Fibroblast of peridontal ligament (primary cell): ENCODE measurements at regions not wholly inside any gene's neighbourhood (a gene's known extent, or its start where the extent isn't known, plus 50 kb on each side); places are given as distances from the start of the nearest gene placed in this dataset.
"Not testable (repeated sequence)": the region's sequence is repeated elsewhere in the genome, so short reads cannot be mapped to it uniquely, and the experiment has no call there.

Experiments used
- DNase-seq: peaks from one replicate; pipeline ENCODE4 v3.0.0-alpha.2; 2010; ENCODE audit errors: extremely low read depth

DNA sequence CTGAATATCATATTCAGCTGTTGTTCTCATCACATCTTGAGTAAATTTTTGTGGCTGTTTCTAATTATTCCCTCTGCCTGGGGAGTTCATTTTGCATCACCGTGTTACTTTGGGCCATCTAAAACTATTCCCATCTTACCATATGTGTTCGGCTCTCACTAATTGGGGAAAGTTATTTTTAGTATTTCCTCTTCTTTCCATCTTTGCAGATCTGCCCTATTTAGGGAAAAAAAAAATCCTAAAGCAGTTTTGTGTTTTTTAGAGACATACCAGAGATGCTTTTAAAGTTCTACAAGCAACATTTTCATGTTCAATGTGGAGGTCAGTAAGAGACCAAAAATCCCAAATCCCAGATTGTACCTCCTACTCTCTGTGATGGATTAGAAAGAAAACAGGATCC is 111.3 kb upstream of the NDUFV2 start:
- DNase-seq = peak; percentile 83

DNA sequence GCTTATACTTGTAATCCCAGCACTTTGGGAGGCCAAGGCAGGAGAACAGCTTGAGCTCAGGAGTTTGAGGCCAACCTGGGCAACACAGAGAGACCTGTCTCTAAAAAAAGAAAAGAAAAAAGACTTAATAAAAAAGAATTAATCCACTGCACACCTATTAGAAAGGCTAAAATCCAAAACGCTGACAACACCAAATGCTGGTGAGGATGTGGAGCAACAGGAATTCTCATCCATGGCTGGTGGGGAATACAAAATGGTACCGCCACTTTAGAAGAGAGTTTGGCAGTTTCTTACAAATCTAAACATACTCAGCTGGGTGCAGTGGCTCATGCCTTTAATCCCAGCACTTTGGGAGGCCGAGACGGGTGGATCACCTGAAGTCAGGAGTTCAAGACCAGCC is 110.0 kb upstream of the NDUFV2 start:
- DNase-seq = not testable (repeated sequence)

DNA sequence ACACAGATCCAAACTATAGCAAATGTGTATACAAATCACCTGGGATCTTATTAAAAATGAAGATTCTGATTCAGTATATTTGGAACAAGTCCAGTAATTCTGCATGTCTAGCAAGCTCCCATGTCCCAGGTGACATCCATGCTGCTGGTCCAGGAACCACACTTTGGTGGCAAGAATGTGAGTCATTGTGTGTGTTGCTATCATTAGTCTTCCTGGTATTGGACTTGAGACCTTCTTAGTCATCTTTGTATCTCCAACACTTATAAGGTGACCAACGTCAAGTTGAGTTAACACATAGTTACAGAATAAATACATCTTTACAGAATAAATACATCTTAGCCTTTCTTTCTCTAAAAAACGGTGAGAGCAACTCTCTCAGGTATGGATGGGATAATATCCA is 107.9 kb upstream of the NDUFV2 start:
- no peak for DNase-seq

DNA sequence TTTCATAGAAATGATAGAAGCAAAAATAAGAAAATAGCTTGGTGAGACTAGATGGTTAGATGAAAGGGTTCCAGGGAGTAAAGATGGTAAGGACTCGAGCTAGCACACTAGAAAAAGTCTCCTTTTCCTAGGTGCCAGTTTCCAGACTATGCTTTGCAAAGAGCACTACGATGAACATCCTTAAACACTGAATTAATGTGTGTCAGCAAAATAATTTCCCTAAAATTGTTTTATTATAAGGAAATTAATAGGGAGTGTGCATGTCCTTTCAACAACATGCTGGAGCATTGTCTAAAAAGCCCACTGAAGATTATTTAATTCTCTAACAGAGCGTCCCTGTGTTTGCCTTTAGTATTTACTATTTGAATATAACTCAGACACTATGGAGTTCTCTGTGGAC is 107.4 kb upstream of the NDUFV2 start:
- DNase-seq = no peak

DNA sequence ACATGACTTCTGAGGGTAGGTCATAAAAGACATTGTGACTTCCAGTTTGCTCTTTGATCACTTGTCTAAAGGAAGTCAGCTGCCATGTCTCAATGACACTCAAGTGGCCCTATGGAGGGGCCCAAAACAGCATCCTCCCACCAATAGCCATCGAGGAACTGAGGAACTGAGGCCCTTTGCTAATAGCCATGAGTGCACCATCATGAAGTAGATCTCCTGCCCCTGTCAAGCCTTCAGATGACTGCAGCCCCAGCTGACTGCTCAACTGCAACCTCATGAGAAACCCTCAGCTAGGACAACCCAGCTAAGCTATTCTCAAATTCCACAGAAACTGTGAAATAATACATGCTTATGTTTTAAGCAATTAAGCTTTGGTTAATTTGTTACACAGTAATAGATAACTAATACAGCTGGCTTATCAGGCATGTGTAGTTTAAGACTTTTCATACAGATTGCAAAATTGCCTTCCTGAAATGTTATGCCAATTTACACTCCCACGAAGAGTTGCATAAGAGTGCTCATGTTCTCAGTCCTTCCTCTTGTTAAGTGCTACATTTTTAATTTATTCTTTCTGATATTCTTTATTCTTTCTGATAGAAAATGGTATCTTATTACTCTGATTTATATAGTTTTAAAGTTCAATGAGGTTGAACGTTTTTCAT is 105.6 kb upstream of the NDUFV2 start:
- DNase-seq = peak; percentile 34

GRCh38 chr18:8997634-8998033 is 104.9 kb upstream of the NDUFV2 start:
- DNase-seq = no peak

DNA sequence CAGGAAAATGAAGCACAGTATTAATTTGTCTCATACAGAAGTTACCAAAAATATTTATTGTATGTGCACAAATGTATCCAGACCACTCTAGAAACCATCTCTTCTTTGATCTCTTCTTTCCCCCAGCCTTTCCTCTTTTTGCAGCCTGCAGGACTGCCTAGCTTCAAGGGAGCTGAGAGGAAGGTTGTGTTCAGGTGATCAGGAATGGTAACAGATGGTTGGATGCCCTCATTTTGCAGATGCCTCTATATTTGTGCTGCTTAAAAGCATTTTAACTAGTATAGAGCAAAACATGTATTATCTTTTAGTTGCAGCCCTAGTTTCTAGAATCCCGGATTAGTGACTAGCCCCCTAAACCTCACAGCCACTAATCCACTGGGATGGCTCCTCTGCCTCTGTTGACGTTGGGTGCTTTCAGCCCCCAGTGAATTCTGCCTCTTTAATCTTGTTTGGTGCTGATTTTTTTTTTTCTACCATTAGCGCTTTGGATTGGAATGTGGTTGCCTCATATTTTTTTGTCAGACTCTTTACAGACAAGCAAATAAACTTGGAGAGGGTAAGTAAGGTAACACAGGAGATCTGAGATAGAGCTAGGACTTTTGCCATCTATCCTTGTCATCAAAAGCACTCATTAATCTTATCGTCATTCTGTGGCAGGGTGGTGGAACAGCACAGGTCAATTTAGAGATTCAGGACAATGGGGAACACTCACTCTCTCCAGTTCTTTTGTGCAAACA is 103.8 kb upstream of the NDUFV2 start:
- peak; percentile 41 for DNase-seq

- DNase-seq = no peak
Observed at GRCh38 chr18:8999872-9000271, 102.6 kb upstream of the NDUFV2 start.

DNA sequence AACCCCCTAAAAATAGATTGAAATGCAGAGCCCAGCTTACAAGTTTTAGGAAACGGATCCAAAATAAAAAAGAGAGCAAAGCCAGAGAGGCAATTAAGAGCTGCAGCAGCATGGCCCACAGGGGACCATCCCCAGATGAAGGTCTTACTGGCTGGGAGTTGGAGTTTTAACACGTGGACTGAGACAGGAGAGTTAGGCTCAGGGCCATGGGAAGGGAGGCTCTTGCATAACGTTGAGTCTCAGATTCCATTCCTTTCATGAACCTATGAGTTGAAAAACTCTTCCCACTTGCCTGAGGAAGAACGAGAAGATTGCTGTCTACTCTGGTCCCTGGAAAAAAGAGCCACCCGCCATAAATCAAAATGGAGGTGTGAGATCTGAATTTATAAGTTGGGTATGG is 101.8 kb upstream of the NDUFV2 start:
- peak; percentile 57 for DNase-seq

DNA sequence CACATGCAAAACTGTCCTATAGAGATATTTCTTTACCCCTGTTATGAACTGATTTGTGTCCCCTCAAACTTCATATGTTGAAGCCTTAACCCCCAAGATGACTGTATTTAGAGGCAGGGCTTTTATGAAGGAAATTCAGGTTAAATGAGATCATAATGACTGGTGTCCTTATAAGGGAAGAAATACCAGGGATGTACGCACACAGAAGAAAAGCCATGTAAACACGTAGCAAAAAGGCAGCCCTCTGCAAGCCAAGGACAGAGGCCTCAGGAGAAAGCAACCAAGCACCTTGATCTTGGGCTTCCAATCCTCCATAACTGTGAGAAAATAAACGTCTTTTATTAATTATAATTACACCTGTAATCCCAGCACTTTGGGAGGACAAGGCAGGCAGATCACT is 101.3 kb upstream of the NDUFV2 start:
- no peak for DNase-seq

DNA sequence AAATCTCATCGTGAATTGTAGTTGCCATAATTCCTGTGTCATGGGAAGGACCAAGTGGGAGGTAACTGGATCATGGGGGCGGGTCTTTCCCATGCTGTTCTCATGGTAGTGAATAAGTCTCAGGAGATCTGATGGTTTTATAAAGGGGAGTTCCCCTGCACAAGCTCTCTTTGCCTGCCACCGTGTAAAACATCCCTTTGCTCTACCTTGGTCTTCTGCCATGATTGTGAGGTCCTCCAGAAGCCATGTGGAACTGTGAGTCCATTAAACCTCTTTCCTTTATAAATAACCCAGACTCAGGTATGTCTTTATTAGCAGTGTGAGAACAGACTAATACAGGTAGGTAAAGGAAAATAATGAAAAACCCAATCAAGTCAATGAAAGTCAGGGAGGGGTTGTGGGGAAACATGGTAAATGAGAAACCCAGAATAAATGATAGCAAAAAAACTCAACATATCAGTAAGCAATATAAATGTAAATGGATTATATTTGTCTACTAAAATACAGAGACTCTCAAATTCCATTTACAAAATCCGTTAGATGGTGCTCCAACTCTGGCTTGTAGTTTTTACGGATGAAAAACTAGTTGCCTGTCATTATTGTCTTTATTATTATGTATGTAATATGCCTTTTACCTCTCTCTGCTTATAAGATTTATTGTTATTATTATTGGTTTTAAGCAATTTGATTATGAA is 98.9 kb upstream of the NDUFV2 start:
- DNase-seq = no peak

DNA sequence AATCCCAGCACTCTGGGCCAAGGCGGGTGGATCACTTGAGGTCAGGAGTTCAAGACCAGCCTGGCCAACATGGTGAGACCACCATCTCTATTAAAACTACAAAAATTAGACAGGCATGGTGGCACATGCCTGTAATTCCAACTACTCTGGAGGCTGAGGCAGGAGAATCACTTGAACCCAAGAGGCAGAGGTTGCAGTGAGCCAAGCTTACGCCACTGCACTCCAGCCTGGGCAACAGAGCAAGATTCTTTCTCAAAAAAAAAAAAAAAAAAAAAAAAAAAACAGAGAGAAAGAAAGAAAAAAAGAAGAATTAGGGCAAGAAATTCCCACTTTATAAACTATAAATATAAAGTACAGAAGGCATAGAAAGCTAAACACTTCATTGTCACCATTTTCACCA is 98.2 kb upstream of the NDUFV2 start:
- not testable (repeated sequence) for DNase-seq

DNA sequence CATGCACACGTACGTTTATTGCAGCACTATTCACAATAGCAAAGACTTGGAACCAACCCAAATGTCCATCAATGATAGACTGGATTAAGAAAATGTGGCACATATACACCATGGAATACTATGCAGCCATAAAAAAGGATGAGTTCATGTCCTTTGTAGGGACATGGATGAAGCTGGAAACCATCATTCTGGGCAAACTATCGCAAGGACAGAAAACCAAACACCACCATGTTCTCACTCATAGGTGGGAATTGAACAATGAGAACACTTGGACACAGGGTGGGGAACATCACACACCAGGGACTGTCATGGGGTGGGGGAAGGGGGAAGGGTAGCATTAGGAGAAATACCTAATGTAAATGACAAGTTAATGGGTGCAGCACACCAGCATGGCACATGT is 94.8 kb upstream of the NDUFV2 start:
- not testable (repeated sequence) for DNase-seq

DNA sequence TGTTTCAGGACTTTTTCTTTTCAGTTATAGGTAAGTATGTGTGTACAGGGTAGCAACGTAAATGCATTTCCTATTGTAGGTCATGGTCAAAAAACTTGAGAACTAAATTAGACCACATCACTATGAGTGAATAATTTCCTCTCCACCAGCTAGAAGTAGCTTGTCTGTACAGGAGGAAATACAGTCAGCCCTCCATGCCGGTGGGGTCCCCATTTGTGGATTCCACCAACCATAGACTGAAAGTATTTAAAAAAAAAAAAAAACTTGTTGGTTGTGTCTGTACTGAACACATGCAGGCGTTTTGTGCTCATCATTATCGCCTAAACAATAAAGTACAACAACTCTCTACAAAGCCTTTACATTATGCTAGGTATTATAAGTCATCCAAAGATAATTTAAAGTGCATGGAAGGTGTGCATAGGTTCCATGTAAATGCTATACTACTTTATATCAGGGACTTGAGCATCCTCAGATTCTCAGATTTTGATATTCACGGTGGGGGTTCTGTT is 94.2 kb upstream of the NDUFV2 start:
- DNase-seq = no peak

DNA sequence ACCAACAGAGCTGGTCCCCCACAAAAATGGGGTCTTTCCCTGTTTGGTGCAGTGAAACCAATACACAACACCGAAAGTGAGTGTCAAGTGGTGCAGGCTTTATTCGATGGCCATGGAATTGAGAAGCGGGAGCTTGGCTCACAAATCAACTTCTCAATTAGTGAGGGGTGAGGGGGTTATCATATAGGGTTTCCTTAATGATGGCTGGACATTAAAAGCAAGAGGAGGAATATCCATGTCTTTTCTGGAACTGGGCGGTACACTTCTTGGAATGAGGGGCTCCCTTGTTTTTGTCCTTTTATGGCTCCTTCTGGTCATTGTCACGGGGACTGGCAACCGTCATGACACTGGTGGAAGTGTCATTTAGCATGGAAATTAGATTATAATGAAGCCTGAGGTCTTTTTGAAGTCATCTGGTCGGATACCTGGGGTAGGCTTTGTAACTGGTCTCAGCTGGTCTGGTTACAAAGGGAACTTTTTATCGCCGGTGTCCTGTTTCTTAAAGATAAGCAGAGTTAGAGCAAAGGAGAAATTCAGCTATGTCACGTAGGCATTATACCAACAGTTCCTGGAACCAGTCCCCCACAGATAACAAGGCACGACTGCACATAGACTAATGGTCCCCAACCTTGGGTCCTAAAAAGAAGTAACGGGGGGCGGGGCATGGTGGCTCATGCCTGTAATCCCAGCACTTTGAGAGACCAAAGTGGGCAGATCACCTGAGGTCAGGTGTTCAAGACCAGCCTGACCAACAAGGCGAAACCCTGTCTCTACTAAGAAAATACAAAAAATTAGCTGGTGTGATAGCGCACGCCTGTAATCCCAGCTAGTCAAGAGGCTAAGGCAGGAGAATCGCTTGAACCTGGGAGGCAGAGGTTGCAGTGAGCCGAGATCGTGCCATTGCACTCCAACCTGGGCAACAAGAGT is 93.5 kb upstream of the NDUFV2 start:
- no peak for DNase-seq

DNA sequence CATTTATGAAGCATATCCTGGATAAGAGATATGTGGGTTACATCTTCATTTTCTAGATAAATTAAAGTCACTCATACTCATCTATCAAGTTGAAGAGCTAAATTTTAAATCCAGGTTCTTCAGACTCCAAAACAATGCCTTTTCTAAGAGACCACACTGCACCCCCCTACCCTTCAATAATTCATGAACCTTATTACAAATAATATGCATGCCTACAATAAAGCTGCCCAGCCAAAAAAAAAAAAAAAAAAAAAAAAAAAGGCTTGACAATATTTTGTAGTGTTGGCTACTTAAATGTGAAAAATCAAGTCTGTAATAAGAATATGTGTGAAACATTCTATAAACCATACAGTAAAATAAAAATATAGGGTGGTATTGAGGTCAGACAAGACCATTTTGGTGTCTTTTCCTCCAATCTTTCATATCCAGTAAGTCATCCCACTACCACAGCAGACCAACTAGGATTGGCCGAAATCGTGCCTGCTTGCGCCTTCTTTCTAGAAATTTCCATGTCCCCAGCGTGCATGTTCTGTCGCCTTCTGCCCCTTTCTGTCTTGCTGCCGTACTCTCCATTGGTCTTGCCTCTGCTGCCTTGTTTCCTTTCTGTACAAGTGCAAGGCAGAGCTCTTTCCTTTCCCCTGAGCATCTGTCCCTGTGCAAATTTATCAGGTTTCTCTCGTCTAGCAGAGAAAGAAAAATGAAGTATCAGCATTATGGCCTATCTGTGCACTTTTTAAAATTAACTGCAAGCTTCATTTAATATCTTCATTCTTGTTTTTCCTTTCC is 92.6 kb upstream of the NDUFV2 start:
- DNase-seq = no peak

- DNase-seq = no peak
Observed at GRCh38 chr18:9011431-9011830, 91.1 kb upstream of the NDUFV2 start.

GRCh38 chr18:9013926-9014373 is 88.5 kb upstream of the NDUFV2 start:
- no peak for DNase-seq

GRCh38 chr18:9015689-9016088 is 86.8 kb upstream of the NDUFV2 start:
- peak; percentile 35 for DNase-seq

- peak; percentile 67 for DNase-seq
Observed at GRCh38 chr18:9016633-9017166, 85.8 kb upstream of the NDUFV2 start.
